ENCODE measurements at regions not wholly inside any gene's neighbourhood (a gene's known extent, or its start where the extent isn't known, plus 50 kb on each side); places are given as distances from the start of the nearest gene placed in this dataset.

DNA sequence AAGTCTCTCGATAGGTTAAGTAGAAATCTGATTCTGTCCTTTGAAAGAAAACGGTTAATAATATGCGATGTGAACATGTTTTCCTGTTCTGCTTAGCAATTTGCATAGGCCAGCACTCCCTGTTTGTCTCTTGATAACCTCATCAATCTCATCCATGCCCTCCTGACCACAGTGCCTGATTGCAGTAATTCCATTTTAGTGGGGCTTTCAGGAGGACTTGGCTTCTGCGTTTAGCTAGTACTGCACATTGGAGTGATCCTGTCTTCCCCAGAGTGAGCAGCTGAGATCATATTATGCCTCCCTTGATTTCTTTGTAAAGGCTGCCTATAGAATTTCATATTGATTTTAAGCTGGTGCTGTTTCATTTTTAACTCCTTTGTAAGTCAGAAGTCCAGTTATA, 335.9 kb upstream of the ISL1 start:
- Histone ChIP-seq H3K36me3 (ENCODE audit: low read length) (no peaks in the 10 kb centered on the region), H3K27ac (ENCODE audit: low read depth, low read length) (no peak overlapping the region), H3K9me2 (replicated peaks; ENCODE audit: insufficient read depth, low read length) (no peaks in the 10 kb centered on the region), H2AFZ (ENCODE audit: low read depth, low read length, severe bottlenecking) (no peak overlapping the region), H3K27me3 (ENCODE audit: low read length) (no peaks in the 10 kb centered on the region), H3K9me3 (ENCODE audit: insufficient read depth, low read length) (no peaks in the 10 kb centered on the region), H3K4me2 (ENCODE audit: low read depth, low read length, poor library complexity, severe bottlenecking) (no peak overlapping the region), H3K79me2 (ENCODE audit: insufficient read depth, low read length) (no peaks in the 10 kb centered on the region), H3F3A (ENCODE audit: insufficient read depth) (no peaks in the 10 kb centered on the region), H4K20me1 (ENCODE audit: low read depth, low read length) (no peaks in the 10 kb centered on the region), H3K9ac (ENCODE audit: low read length) (no peak overlapping the region), H3K4me3 (ENCODE audit: insufficient read depth, low read length, poor library complexity, severe bottlenecking) (no peak overlapping the region)
- TF ChIP-seq EZH2phosphoT487 (conservative IDR thresholded peaks at IDR 0.05; ENCODE audit: low read length) (no peak), CTCF (IDR thresholded peaks at IDR 0.05; ENCODE audit: insufficient read depth, low read length, poor library complexity, severe bottlenecking) (no peak)

GRCh38 chr5:51053361-51053760, 329.9 kb upstream of the ISL1 start:
- Histone ChIP-seq H3K4me2 (ENCODE audit: low read depth, low read length, poor library complexity, severe bottlenecking) (no peak overlapping the region), H3K4me3 (ENCODE audit: insufficient read depth, low read length, poor library complexity, severe bottlenecking) (no peak overlapping the region), H3K79me2 (ENCODE audit: insufficient read depth, low read length) (no peaks in the 10 kb centered on the region), H4K20me1 (ENCODE audit: low read depth, low read length) (no peaks in the 10 kb centered on the region), H3F3A (ENCODE audit: insufficient read depth) (no peaks in the 10 kb centered on the region), H3K27me3 (ENCODE audit: low read length) (no peaks in the 10 kb centered on the region), H3K27ac (ENCODE audit: low read depth, low read length) (no peak overlapping the region), H3K36me3 (ENCODE audit: low read length) (no peaks in the 10 kb centered on the region), H3K9ac (ENCODE audit: low read length) (no peak overlapping the region), H3K9me3 (ENCODE audit: insufficient read depth, low read length) (no peaks in the 10 kb centered on the region), H2AFZ (ENCODE audit: low read depth, low read length, severe bottlenecking) (no peak overlapping the region), H3K9me2 (replicated peaks; ENCODE audit: insufficient read depth, low read length) (no peaks in the 10 kb centered on the region)
- TF ChIP-seq CTCF (IDR thresholded peaks at IDR 0.05; ENCODE audit: insufficient read depth, low read length, poor library complexity, severe bottlenecking) (no peak), EZH2phosphoT487 (conservative IDR thresholded peaks at IDR 0.05; ENCODE audit: low read length) (no peak)

GRCh38 chr5:51060953-51061352, 322.3 kb upstream of the ISL1 start:
- H3K9me3 ChIP-seq (ENCODE audit: insufficient read depth, low read length): no peaks in the 10 kb centered on the region
- no peaks in the 10 kb centered on the region for H4K20me1 ChIP-seq (ENCODE audit: low read depth, low read length)
- H3K9ac ChIP-seq (ENCODE audit: low read length): no peak overlapping the region
- no peaks in the 10 kb centered on the region for H3K36me3 ChIP-seq (ENCODE audit: low read length)
- no peak overlapping the region for H3K4me2 ChIP-seq (ENCODE audit: low read depth, low read length, poor library complexity, severe bottlenecking)
- H3K27me3 ChIP-seq (ENCODE audit: low read length): no peaks in the 10 kb centered on the region
- H3K4me3 ChIP-seq (ENCODE audit: insufficient read depth, low read length, poor library complexity, severe bottlenecking): no peak overlapping the region
- TF ChIP-seq EZH2phosphoT487 (conservative IDR thresholded peaks at IDR 0.05; ENCODE audit: low read length): no peak
- TF ChIP-seq CTCF (IDR thresholded peaks at IDR 0.05; ENCODE audit: insufficient read depth, low read length, poor library complexity, severe bottlenecking): no peak
- H3F3A ChIP-seq (ENCODE audit: insufficient read depth): no peaks in the 10 kb centered on the region
- no peak overlapping the region for H2AFZ ChIP-seq (ENCODE audit: low read depth, low read length, severe bottlenecking)
- no peak overlapping the region for H3K27ac ChIP-seq (ENCODE audit: low read depth, low read length)
- H3K79me2 ChIP-seq (ENCODE audit: insufficient read depth, low read length): no peaks in the 10 kb centered on the region
- no peaks in the 10 kb centered on the region for H3K9me2 ChIP-seq (replicated peaks; ENCODE audit: insufficient read depth, low read length)

GRCh38 chr5:51072937-51073336, 310.3 kb upstream of the ISL1 start:
- Histone ChIP-seq H3K4me3 (ENCODE audit: insufficient read depth, low read length, poor library complexity, severe bottlenecking) (no peak overlapping the region), H3K4me2 (ENCODE audit: low read depth, low read length, poor library complexity, severe bottlenecking) (no peak overlapping the region), H3F3A (ENCODE audit: insufficient read depth) (no peaks in the 10 kb centered on the region), H3K9me2 (replicated peaks; ENCODE audit: insufficient read depth, low read length) (no peaks in the 10 kb centered on the region), H2AFZ (ENCODE audit: low read depth, low read length, severe bottlenecking) (no peak overlapping the region), H3K27ac (ENCODE audit: low read depth, low read length) (no peak overlapping the region), H3K27me3 (ENCODE audit: low read length) (no peaks in the 10 kb centered on the region), H3K79me2 (ENCODE audit: insufficient read depth, low read length) (no peaks in the 10 kb centered on the region), H3K9me3 (ENCODE audit: insufficient read depth, low read length) (no peaks in the 10 kb centered on the region), H3K9ac (ENCODE audit: low read length) (no peak overlapping the region), H4K20me1 (ENCODE audit: low read depth, low read length) (no peaks in the 10 kb centered on the region), H3K36me3 (ENCODE audit: low read length) (no peaks in the 10 kb centered on the region)
- no peak for TF ChIP-seq CTCF (IDR thresholded peaks at IDR 0.05; ENCODE audit: insufficient read depth, low read length, poor library complexity, severe bottlenecking)
- no peak for TF ChIP-seq EZH2phosphoT487 (conservative IDR thresholded peaks at IDR 0.05; ENCODE audit: low read length)
